ENCODE measurements at regions not wholly inside any gene's neighbourhood (a gene's known extent, or its start where the extent isn't known, plus 50 kb on each side); places are given as distances from the start of the nearest gene placed in this dataset.

DNA sequence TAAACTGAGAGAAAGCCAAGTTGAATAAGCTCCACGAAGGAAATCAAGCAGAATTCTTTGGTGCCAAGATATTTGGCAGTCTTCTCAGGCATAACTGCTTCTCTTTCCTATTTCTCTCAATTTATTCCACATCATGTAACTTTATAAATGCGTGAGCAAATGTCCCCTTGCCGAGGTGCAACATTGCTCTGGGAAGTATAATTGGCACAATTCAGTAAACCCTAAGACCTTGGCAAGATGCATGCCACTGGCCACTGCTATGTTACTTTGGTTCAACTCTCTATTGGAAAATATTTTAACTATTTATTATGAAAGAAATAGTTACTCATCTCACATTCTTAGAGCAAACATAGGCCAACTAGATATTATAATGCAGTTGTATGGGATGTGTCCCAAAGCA lies 170.2 kb downstream of the SUCNR1 start:
- Histone ChIP-seq H3K27ac (ENCODE audit: low read depth, low read length) (no peak overlapping the region), H3K14ac (ENCODE audit: low read length) (no peak overlapping the region), H2AK5ac (ENCODE audit: low read length) (no peak overlapping the region), H2BK12ac (ENCODE audit: low read length) (no peak overlapping the region), H2AFZ (ENCODE audit: insufficient read depth, low read length, poor library complexity) (no peak overlapping the region), H3K23ac (ENCODE audit: low read length) (no peak overlapping the region), H3K27me3 (ENCODE audit: insufficient read depth, low read length) (no peaks in the 10 kb centered on the region), H3K9ac (ENCODE audit: low read length) (no peak overlapping the region), H4K91ac (ENCODE audit: low read depth, low read length) (no peak overlapping the region), H3K4me1 (ENCODE audit: control insufficient read depth in 1 of 2, insufficient read depth in 2 of 2, low read length in 2 of 2) (no peaks in the 10 kb centered on the region), H4K12ac (ENCODE audit: low read depth, low read length) (no peak overlapping the region), H3K79me1 (ENCODE audit: low read length) (no peaks in the 10 kb centered on the region), H4K8ac (ENCODE audit: low read depth, low read length) (no peak overlapping the region), H3K4me2 (ENCODE audit: low read length) (no peak overlapping the region), H2BK5ac (ENCODE audit: low read depth, low read length, poor library complexity) (no peak overlapping the region), H3K4me3 (ENCODE audit: low read depth, low read length) (no peak overlapping the region), H3K4ac (ENCODE audit: low read depth, low read length) (no peak overlapping the region), H3K18ac (ENCODE audit: low read length) (no peak overlapping the region), H2BK120ac (ENCODE audit: insufficient read depth, low read length, poor library complexity) (no peak overlapping the region), H3K36me3 (ENCODE audit: control insufficient read depth in 1 of 2, insufficient read depth in 2 of 2, low read length in 2 of 2) (no peaks in the 10 kb centered on the region), H3K9me3 (ENCODE audit: insufficient read depth, low read depth, low read length) (peaks cover 2% of the 10 kb centered on the region), H3K79me2 (ENCODE audit: control insufficient read depth, insufficient read depth, low read length, poor library complexity) (no peaks in the 10 kb centered on the region)
- no CpG with 5 or more reads among the region's 3 CpGs for WGBS (ENCODE audit: extremely low coverage, insufficient coverage, insufficient read length)
- DNase-seq: no peak

DNA sequence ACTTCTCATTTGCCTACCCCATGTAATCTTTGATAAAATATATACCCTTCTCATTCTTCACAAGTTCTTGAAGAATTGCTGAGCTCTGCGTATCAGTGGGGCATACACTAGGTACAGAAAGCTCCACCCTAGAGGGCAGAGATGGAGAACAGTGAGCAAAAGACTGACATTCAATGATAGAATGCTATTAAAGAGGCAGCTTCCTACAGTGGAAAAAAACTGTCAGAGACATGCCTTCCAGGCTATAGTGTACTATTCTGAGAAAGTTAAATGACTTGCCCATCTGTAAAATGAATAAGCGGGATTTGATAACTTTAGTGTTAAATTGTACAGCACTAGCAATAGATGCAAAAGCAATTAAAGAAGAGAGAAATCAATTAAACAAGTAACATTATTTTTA lies 172.8 kb downstream of the SUCNR1 start:
- Histone ChIP-seq H4K12ac (ENCODE audit: low read depth, low read length) (no peak overlapping the region), H3K14ac (ENCODE audit: low read length) (no peak overlapping the region), H3K79me1 (ENCODE audit: low read length) (no peaks in the 10 kb centered on the region), H2BK12ac (ENCODE audit: low read length) (no peak overlapping the region), H2BK5ac (ENCODE audit: low read depth, low read length, poor library complexity) (no peak overlapping the region), H3K9me3 (ENCODE audit: insufficient read depth, low read depth, low read length) (peaks cover 2% of the 10 kb centered on the region), H3K27me3 (ENCODE audit: insufficient read depth, low read length) (no peaks in the 10 kb centered on the region), H2AFZ (ENCODE audit: insufficient read depth, low read length, poor library complexity) (no peak overlapping the region), H4K91ac (ENCODE audit: low read depth, low read length) (no peak overlapping the region), H3K36me3 (ENCODE audit: control insufficient read depth in 1 of 2, insufficient read depth in 2 of 2, low read length in 2 of 2) (no peaks in the 10 kb centered on the region), H3K79me2 (ENCODE audit: control insufficient read depth, insufficient read depth, low read length, poor library complexity) (no peaks in the 10 kb centered on the region), H3K4me3 (ENCODE audit: low read depth, low read length) (no peak overlapping the region), H3K27ac (ENCODE audit: low read depth, low read length) (no peak overlapping the region), H2BK120ac (ENCODE audit: insufficient read depth, low read length, poor library complexity) (no peak overlapping the region), H3K4me2 (ENCODE audit: low read length) (no peak overlapping the region), H2AK5ac (ENCODE audit: low read length) (no peak overlapping the region), H3K4me1 (ENCODE audit: control insufficient read depth in 1 of 2, insufficient read depth in 2 of 2, low read length in 2 of 2) (no peaks in the 10 kb centered on the region), H3K23ac (ENCODE audit: low read length) (no peak overlapping the region), H3K9ac (ENCODE audit: low read length) (no peak overlapping the region), H3K4ac (ENCODE audit: low read depth, low read length) (no peak overlapping the region), H3K18ac (ENCODE audit: low read length) (no peak overlapping the region), H4K8ac (ENCODE audit: low read depth, low read length) (no peak overlapping the region)
- WGBS (ENCODE audit: extremely low coverage, insufficient coverage, insufficient read length): no CpG with 5 or more reads among the region's 2 CpGs
- no peak for DNase-seq

DNA sequence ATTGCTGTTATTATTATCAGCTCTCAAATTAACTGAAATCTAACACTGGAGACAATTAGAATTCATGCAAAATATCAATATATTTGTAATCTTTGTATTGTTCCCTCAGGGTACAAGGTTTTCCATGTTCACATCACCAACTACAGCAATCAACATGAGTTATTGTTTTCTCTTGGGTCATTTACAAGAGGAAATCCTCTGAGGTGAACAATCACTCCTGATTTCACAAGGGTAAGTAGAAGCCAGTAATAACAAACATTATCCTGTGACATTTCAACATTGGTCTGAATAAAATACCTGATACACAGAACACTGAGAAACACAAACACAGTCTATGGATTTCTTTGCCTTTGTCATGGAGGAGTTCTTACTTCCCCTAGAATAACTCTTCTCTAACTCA lies 174.0 kb downstream of the SUCNR1 start:
- Histone ChIP-seq H3K27me3 (ENCODE audit: insufficient read depth, low read length) (no peaks in the 10 kb centered on the region), H3K79me2 (ENCODE audit: control insufficient read depth, insufficient read depth, low read length, poor library complexity) (no peaks in the 10 kb centered on the region), H2BK12ac (ENCODE audit: low read length) (no peak overlapping the region), H4K8ac (ENCODE audit: low read depth, low read length) (no peak overlapping the region), H3K27ac (ENCODE audit: low read depth, low read length) (no peak overlapping the region), H3K9ac (ENCODE audit: low read length) (no peak overlapping the region), H3K4me2 (ENCODE audit: low read length) (no peak overlapping the region), H3K4me3 (ENCODE audit: low read depth, low read length) (no peak overlapping the region), H3K14ac (ENCODE audit: low read length) (no peak overlapping the region), H3K4me1 (ENCODE audit: control insufficient read depth in 1 of 2, insufficient read depth in 2 of 2, low read length in 2 of 2) (peaks cover 0 to 2% of the 10 kb centered on the region in 2 experiments), H2BK120ac (ENCODE audit: insufficient read depth, low read length, poor library complexity) (no peak overlapping the region), H4K12ac (ENCODE audit: low read depth, low read length) (no peak overlapping the region), H2AFZ (ENCODE audit: insufficient read depth, low read length, poor library complexity) (no peak overlapping the region), H3K18ac (ENCODE audit: low read length) (no peak overlapping the region), H4K91ac (ENCODE audit: low read depth, low read length) (no peak overlapping the region), H3K36me3 (ENCODE audit: control insufficient read depth in 1 of 2, insufficient read depth in 2 of 2, low read length in 2 of 2) (no peaks in the 10 kb centered on the region), H3K23ac (ENCODE audit: low read length) (no peak overlapping the region), H3K4ac (ENCODE audit: low read depth, low read length) (no peak overlapping the region), H3K9me3 (ENCODE audit: insufficient read depth, low read depth, low read length) (no peaks in the 10 kb centered on the region), H2BK5ac (ENCODE audit: low read depth, low read length, poor library complexity) (no peak overlapping the region), H3K79me1 (ENCODE audit: low read length) (no peaks in the 10 kb centered on the region), H2AK5ac (ENCODE audit: low read length) (no peak overlapping the region)
- DNase-seq: no peak

DNA sequence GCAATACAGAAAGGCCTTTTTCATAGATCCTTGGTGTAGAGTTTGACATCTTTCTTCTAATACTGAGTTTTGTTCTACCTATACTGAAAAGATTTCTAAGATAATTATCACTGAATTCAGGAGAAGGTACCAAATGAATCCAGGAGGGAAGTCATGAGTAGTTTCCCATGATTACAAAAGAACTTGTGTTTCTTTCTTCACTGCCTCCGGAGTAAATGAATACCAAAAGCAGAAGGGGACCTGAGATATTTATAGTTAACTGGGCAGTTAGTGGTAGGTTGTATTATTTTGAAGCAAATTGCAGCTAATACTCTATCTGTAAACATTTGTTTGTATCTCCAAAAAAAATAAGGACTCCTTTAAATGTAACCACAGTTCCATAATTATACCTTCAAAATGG lies 175.4 kb downstream of the SUCNR1 start:
- no peak overlapping the region for H4K8ac ChIP-seq (ENCODE audit: low read depth, low read length)
- H3K9ac ChIP-seq (ENCODE audit: low read length): no peak overlapping the region
- no peak overlapping the region for H2BK12ac ChIP-seq (ENCODE audit: low read length)
- no peaks in the 10 kb centered on the region for H3K79me2 ChIP-seq (ENCODE audit: control insufficient read depth, insufficient read depth, low read length, poor library complexity)
- H3K18ac ChIP-seq (ENCODE audit: low read length): no peak overlapping the region
- H4K12ac ChIP-seq (ENCODE audit: low read depth, low read length): no peak overlapping the region
- H3K4me1 ChIP-seq (ENCODE audit: control insufficient read depth in 1 of 2, insufficient read depth in 2 of 2, low read length in 2 of 2): peaks cover 0 to 2% of the 10 kb centered on the region in 2 experiments
- no CpG with 5 or more reads among the region's 1 CpG for WGBS (ENCODE audit: extremely low coverage, insufficient coverage, insufficient read length)
- no peaks in the 10 kb centered on the region for H3K36me3 ChIP-seq (ENCODE audit: control insufficient read depth in 1 of 2, insufficient read depth in 2 of 2, low read length in 2 of 2)
- no peaks in the 10 kb centered on the region for H3K79me1 ChIP-seq (ENCODE audit: low read length)
- H3K9me3 ChIP-seq (ENCODE audit: insufficient read depth, low read depth, low read length): no peaks in the 10 kb centered on the region
- H3K4me2 ChIP-seq (ENCODE audit: low read length): no peak overlapping the region
- H2AFZ ChIP-seq (ENCODE audit: insufficient read depth, low read length, poor library complexity): no peak overlapping the region
- H2BK5ac ChIP-seq (ENCODE audit: low read depth, low read length, poor library complexity): no peak overlapping the region
- H3K4ac ChIP-seq (ENCODE audit: low read depth, low read length): no peak overlapping the region
- H4K91ac ChIP-seq (ENCODE audit: low read depth, low read length): no peak overlapping the region
- H3K27ac ChIP-seq (ENCODE audit: low read depth, low read length): no peak overlapping the region
- no peak overlapping the region for H3K14ac ChIP-seq (ENCODE audit: low read length)
- DNase-seq: no peak
- H3K27me3 ChIP-seq (ENCODE audit: insufficient read depth, low read length): no peaks in the 10 kb centered on the region
- H3K4me3 ChIP-seq (ENCODE audit: low read depth, low read length): no peak overlapping the region
- H2AK5ac ChIP-seq (ENCODE audit: low read length): no peak overlapping the region
- H2BK120ac ChIP-seq (ENCODE audit: insufficient read depth, low read length, poor library complexity): no peak overlapping the region
- no peak overlapping the region for H3K23ac ChIP-seq (ENCODE audit: low read length)

All from trophoblast cell (in vitro differentiated cells and primary cell).